HG03108 (cell line): ENCODE measurements at regions not wholly inside any gene's neighbourhood (a gene's known extent, or its start where the extent isn't known, plus 50 kb on each side); places are given as distances from the start of the nearest gene placed in this dataset.

ENCODE experiments used
- ATAC-seq: cut with Tn5 transposase; IDR thresholded peaks from one replicate; pipeline ENCODE4 v1.9.1; 2021; ENCODE audit warnings: moderate library complexity; ENCODE audit not compliant: unreplicated experiment

GRCh38 chr2:204046145-204046544 lies 109.6 kb downstream of the ICOS start:
- peak; percentile 69 for ATAC-seq

GRCh38 chr2:204049635-204050034 lies 113.1 kb downstream of the ICOS start:
- peak; percentile 79 for ATAC-seq

GRCh38 chr2:204050681-204051080 lies 114.1 kb downstream of the ICOS start:
- ATAC-seq = no peak

GRCh38 chr2:204051476-204051875 lies 114.9 kb downstream of the ICOS start:
- no peak for ATAC-seq

GRCh38 chr2:204051984-204052556 lies 115.5 kb downstream of the ICOS start:
- ATAC-seq = no peak

- no peak for ATAC-seq
These were observed 122.5 kb downstream of the ICOS start for GRCh38 chr2:204059016-204059415.

- ATAC-seq = no peak
These were observed 124.3 kb downstream of the ICOS start for GRCh38 chr2:204060841-204061240.

GRCh38 chr2:204061241-204061640 lies 124.7 kb downstream of the ICOS start:
- ATAC-seq = no peak

- no peak for ATAC-seq
These were observed 127.6 kb downstream of the ICOS start for GRCh38 chr2:204064119-204064518.

- ATAC-seq = no peak
These were observed 129.0 kb downstream of the ICOS start for GRCh38 chr2:204065566-204065965.

GRCh38 chr2:204066051-204066450 lies 129.5 kb downstream of the ICOS start:
- no peak for ATAC-seq

- no peak for ATAC-seq
These were observed 133.2 kb downstream of the ICOS start for GRCh38 chr2:204069804-204070203.

GRCh38 chr2:204072443-204073324 lies 136.1 kb downstream of the ICOS start:
- ATAC-seq = no peak

GRCh38 chr2:204074456-204074855 lies 137.9 kb downstream of the ICOS start:
- no peak for ATAC-seq

- no peak for ATAC-seq
These were observed 141.6 kb downstream of the ICOS start for GRCh38 chr2:204078003-204078698.

GRCh38 chr2:204081487-204082425 lies 145.2 kb downstream of the ICOS start:
- ATAC-seq = no peak

GRCh38 chr2:204086167-204086566 lies 149.6 kb downstream of the ICOS start:
- ATAC-seq = no peak

GRCh38 chr2:204089105-204089504 lies 152.5 kb downstream of the ICOS start:
- ATAC-seq = no peak

GRCh38 chr2:204089574-204089973 lies 153.0 kb downstream of the ICOS start:
- ATAC-seq = no peak

- no peak for ATAC-seq
These were observed 153.5 kb downstream of the ICOS start for GRCh38 chr2:204090021-204090420.

- ATAC-seq = no peak
These were observed 168.2 kb downstream of the ICOS start for GRCh38 chr2:204104811-204105210.
